Mesodermal cell (in vitro differentiated cells): ENCODE measurements at regions not wholly inside any gene's neighbourhood (a gene's known extent, or its start where the extent isn't known, plus 50 kb on each side); places are given as distances from the start of the nearest gene placed in this dataset.

Experiments
- H3K27ac ChIP-seq: 2 replicates; pipeline ENCODE4 v1.7.0; 2013; ENCODE audit warnings: mild to moderate bottlenecking, low read depth, low read length, moderate library complexity; ENCODE audit not compliant: severe bottlenecking
- H3K36me3 ChIP-seq: 2 replicates; pipeline ENCODE4 v1.7.1; 2013; ENCODE audit warnings: mild to moderate bottlenecking, low read length, moderate library complexity; ENCODE audit not compliant: control insufficient read depth, insufficient read depth
- H3K4me1 ChIP-seq: one replicate; pipeline ENCODE4 v1.7.1; 2013; ENCODE audit warnings: mild to moderate bottlenecking, low read length; ENCODE audit not compliant: insufficient read depth, control insufficient read depth, poor library complexity, severe bottlenecking
- H3K4me3 ChIP-seq: 2 replicates; pipeline ENCODE4 v1.7.0; 2013; ENCODE audit warnings: low read length, control low read depth, mild to moderate bottlenecking; ENCODE audit not compliant: insufficient read depth, poor library complexity, severe bottlenecking; ENCODE audit errors: extremely low read depth
- H3K9me3 ChIP-seq: 2 replicates; pipeline ENCODE4 v1.7.1; 2013; ENCODE audit warnings: mild to moderate bottlenecking, low read length, moderate library complexity; ENCODE audit not compliant: control insufficient read depth
- WGBS, 2 experiments: methylation state at CpG; one replicate each; pipeline ENCODE4 v1.1.5; 2013; ENCODE audit warnings: missing lambda C conversion rate in 2 of 2; ENCODE audit not compliant: insufficient coverage in 2 of 2; 5-methylcytosine and 5-hydroxymethylcytosine counted together

GRCh38 chr20:12777016-12777415 lies 231.8 kb upstream of the SPTLC3 start:
- H3K36me3 ChIP-seq, result no peaks in the 10 kb centered on the region
- no peak overlapping the region for H3K27ac ChIP-seq
- H3K4me3 ChIP-seq, result no peak overlapping the region
- no peaks in the 10 kb centered on the region for H3K4me1 ChIP-seq
- 88% methylated on average over 3 of the region's 5 CpGs; no CpG with 5 or more reads in 1 of the 2 experiments for WGBS, 2 experiments
- H3K9me3 ChIP-seq, result no peaks in the 10 kb centered on the region

- Histone ChIP-seq H3K36me3 (no peaks in the 10 kb centered on the region), H3K27ac (no peak overlapping the region), H3K4me1 (no peaks in the 10 kb centered on the region), H3K4me3 (no peak overlapping the region), H3K9me3 (no peaks in the 10 kb centered on the region)
- whole genome bisulfite sequencing, 2 experiments, result 100% methylated on average over 1 of the region's 5 CpGs; no CpG with 5 or more reads in 1 of the 2 experiments
Observed at GRCh38 chr20:12786276-12786675, 222.5 kb upstream of the SPTLC3 start.

GRCh38 chr20:12788632-12789299 lies 220.0 kb upstream of the SPTLC3 start:
- no peak overlapping the region for H3K27ac ChIP-seq
- H3K4me3 ChIP-seq, result no peak overlapping the region
- H3K36me3 ChIP-seq, result no peaks in the 10 kb centered on the region
- 88 to 93% methylated on average over 6 to 8 of the region's 8 CpGs for WGBS, 2 experiments
- no peaks in the 10 kb centered on the region for H3K9me3 ChIP-seq
- no peaks in the 10 kb centered on the region for H3K4me1 ChIP-seq

- Histone ChIP-seq H3K27ac (no peak overlapping the region), H3K4me3 (no peak overlapping the region), H3K9me3 (no peaks in the 10 kb centered on the region), H3K36me3 (no peaks in the 10 kb centered on the region), H3K4me1 (no peaks in the 10 kb centered on the region)
- 75 to 100% methylated on average over 1 of the region's 1 CpG for WGBS, 2 experiments
Observed at GRCh38 chr20:12790859-12791258, 217.9 kb upstream of the SPTLC3 start.

GRCh38 chr20:12798286-12798685 lies 210.5 kb upstream of the SPTLC3 start:
- Histone ChIP-seq H3K4me3 (no peak overlapping the region), H3K27ac (no peak overlapping the region), H3K36me3 (no peaks in the 10 kb centered on the region), H3K4me1 (no peaks in the 10 kb centered on the region), H3K9me3 (no peaks in the 10 kb centered on the region)
- 73 to 75% methylated on average over 3 to 4 of the region's 4 CpGs for WGBS, 2 experiments

- no CpG with 5 or more reads among the region's 2 CpGs for WGBS, 2 experiments
- Histone ChIP-seq H3K27ac (no peak overlapping the region), H3K9me3 (no peaks in the 10 kb centered on the region), H3K4me3 (no peak overlapping the region), H3K36me3 (no peaks in the 10 kb centered on the region), H3K4me1 (no peaks in the 10 kb centered on the region)
Observed at GRCh38 chr20:12808006-12808567, 200.7 kb upstream of the SPTLC3 start.

- H3K9me3 ChIP-seq, result no peaks in the 10 kb centered on the region
- H3K4me3 ChIP-seq, result no peak overlapping the region
- WGBS, 2 experiments, result 100% methylated on average over 1 of the region's 2 CpGs
- no peaks in the 10 kb centered on the region for H3K36me3 ChIP-seq
- H3K27ac ChIP-seq, result no peak overlapping the region
- no peaks in the 10 kb centered on the region for H3K4me1 ChIP-seq
Observed at GRCh38 chr20:12815231-12815768, 193.5 kb upstream of the SPTLC3 start.

GRCh38 chr20:12815778-12816408 lies 192.9 kb upstream of the SPTLC3 start:
- no peaks in the 10 kb centered on the region for H3K4me1 ChIP-seq
- H3K4me3 ChIP-seq, result no peak overlapping the region
- 83 to 100% methylated on average over 1 of the region's 3 CpGs for WGBS, 2 experiments
- H3K36me3 ChIP-seq, result no peaks in the 10 kb centered on the region
- no peak overlapping the region for H3K27ac ChIP-seq
- H3K9me3 ChIP-seq, result no peaks in the 10 kb centered on the region

- Histone ChIP-seq H3K27ac (no peak overlapping the region), H3K4me1 (no peaks in the 10 kb centered on the region), H3K9me3 (no peaks in the 10 kb centered on the region), H3K36me3 (no peaks in the 10 kb centered on the region), H3K4me3 (no peak overlapping the region)
- 89 to 93% methylated on average over 2 to 3 of the region's 3 CpGs for WGBS, 2 experiments
Observed at GRCh38 chr20:12821249-12821648, 187.5 kb upstream of the SPTLC3 start.

GRCh38 chr20:12823734-12824133 lies 185.0 kb upstream of the SPTLC3 start:
- Histone ChIP-seq H3K4me3 (no peak overlapping the region), H3K4me1 (no peaks in the 10 kb centered on the region), H3K27ac (no peak overlapping the region), H3K36me3 (no peaks in the 10 kb centered on the region), H3K9me3 (no peaks in the 10 kb centered on the region)
- WGBS, 2 experiments, result 80% methylated on average over 1 of the region's 3 CpGs; no CpG with 5 or more reads in 1 of the 2 experiments
